Stomach (tissue), 8 donors: ENCODE measurements at regions not wholly inside any gene's neighbourhood (a gene's known extent, or its start where the extent isn't known, plus 50 kb on each side); places are given as distances from the start of the nearest gene placed in this dataset.

Experiments used
- DNase-seq, 2 donors: peaks; one replicate each; pipeline versions ENCODE4 v3.0.0 to v3.0.0-alpha.2; 2013 to 2019
- H3K27ac ChIP-seq, 5 donors: fragments of 200-600 bp in 4 of 5; sonication (generic) in 4 of 5; one replicate each; pipeline ENCODE4 v1.5.1; 2013 to 2019; ENCODE audit warnings: mild to moderate bottlenecking in 1 of 5, moderate library complexity in 1 of 5
- H3K27me3 ChIP-seq, 3 donors: fragments of 200-600 bp; sonication (generic); one replicate each; pipeline ENCODE4 v1.5.1; 2017 to 2019; ENCODE audit warnings: mixed run types in 1 of 3
- H3K36me3 ChIP-seq, 4 donors: fragments of 200-600 bp; sonication (generic); 1 replicate in 3 of 4; 2 replicates in 1 of 4; pipeline ENCODE4 v1.5.1; 2016 to 2019
- H3K4me1 ChIP-seq, 4 donors: fragments of 200-600 bp; sonication (generic); one replicate each; pipeline ENCODE4 v1.5.1; 2016 to 2019
- H3K4me3 ChIP-seq, 4 donors: fragments of 200-600 bp; sonication (generic) in 3 of 4; one replicate each; pipeline ENCODE4 v1.5.1; 2016 to 2019; ENCODE audit warnings: mild to moderate bottlenecking in 1 of 4
- H3K9me3 ChIP-seq, 4 donors: fragments of 200-600 bp; sonication (generic); one replicate each; pipeline ENCODE4 v1.5.1; 2016 to 2019
- CTCF ChIP-seq, 7 experiments: fragments of 450-650 bp in 4 of 7; fragments of 200-600 bp in 3 of 7; sonication (generic) in 3 of 7; IDR thresholded peaks; one replicate each; pipeline ENCODE4 v1.5.1; 2016 to 2019; ENCODE audit warnings: antibody characterized with exemption in 7 of 7, control low read depth in 2 of 7, mild to moderate bottlenecking in 1 of 7
- EP300 ChIP-seq: sonication (generic); formaldehyde crosslinking; IDR thresholded peaks from one replicate; pipeline ENCODE4 v1.6.1; 2017; ENCODE audit warnings: antibody characterized with exemption
- POLR2A ChIP-seq, 4 donors: fragments of 450-650 bp; IDR thresholded peaks; one replicate each; pipeline ENCODE4 v1.6.1; 2016; ENCODE audit warnings: antibody characterized with exemption in 4 of 4, control low read depth in 2 of 4, mild to moderate bottlenecking in 1 of 4, moderate library complexity in 1 of 4
- POLR2AphosphoS5 ChIP-seq, 3 donors: sonication (generic); formaldehyde crosslinking; IDR thresholded peaks; one replicate each; pipeline ENCODE4 v1.6.1; 2016; ENCODE audit warnings: antibody characterized with exemption in 3 of 3
- WGBS, 5 donors: extraction: QIAGEN DNeasy Blood & Tissue Kit in 3 of 5; methylation state at CpG; one replicate each; pipeline versions ENCODE4 v1.1.5 to v1.1.7; 2013 to 2018; 5-methylcytosine and 5-hydroxymethylcytosine counted together
- intact Hi-C: fragments of 100-400 bp; cut with DNase I; formaldehyde crosslinking; loops from one replicate; pipeline ENCODE4 v1.15.1; 2023; ENCODE audit warnings: low total_unique reads
- donor health status: healthy with polysubstance abuse.
- donor health status: Bipolar disorder and iron deficiency.
- donor health status: healthy.

GRCh38 chr2:94966689-94967088 lies 58.8 kb upstream of the MAL start:
- no peak overlapping the region for H3K4me3 ChIP-seq
- intact Hi-C loops: no loop called here
- TF ChIP-seq POLR2A (IDR thresholded peaks at IDR 0.05) (no peak), POLR2AphosphoS5 (IDR thresholded peaks at IDR 0.05) (no peak), EP300 (no peak)
- DNase-seq: no peak
- no peaks in the 10 kb centered on the region for H3K4me1 ChIP-seq
- H3K27me3 ChIP-seq: peaks cover 0 to 47% (median 0%) of the 10 kb centered on the region in 3 donors
- no peaks in the 10 kb centered on the region for H3K9me3 ChIP-seq
- no peak overlapping the region for H3K27ac ChIP-seq
- H3K36me3 ChIP-seq: no peaks in the 10 kb centered on the region
- WGBS, 5 donors: 71 to 92% (median 84%) methylated on average over 1 of the region's 1 CpG

GRCh38 chr2:94970353-94970752 lies 55.2 kb upstream of the MAL start:
- 60 to 77% (median 62%) methylated on average over 4 of the region's 4 CpGs for WGBS, 5 donors
- Histone ChIP-seq H3K27me3 (peaks cover 0 to 51% (median 0%) of the 10 kb centered on the region in 3 donors), H3K9me3 (no peaks in the 10 kb centered on the region), H3K4me1 (no peaks in the 10 kb centered on the region), H3K27ac (no peak overlapping the region), H3K4me3 (no peak overlapping the region), H3K36me3 (no peaks in the 10 kb centered on the region)
- no peak for DNase-seq
- TF ChIP-seq CTCF (IDR thresholded peaks at IDR 0.05) (no peak), POLR2AphosphoS5 (IDR thresholded peaks at IDR 0.05) (no peak), EP300 (no peak), POLR2A (IDR thresholded peaks at IDR 0.05) (no peak)
- intact Hi-C loops: no loop called here
